SK-N-DZ (cell line): ENCODE measurements at regions not wholly inside any gene's neighbourhood (a gene's known extent, or its start where the extent isn't known, plus 50 kb on each side); places are given as distances from the start of the nearest gene placed in this dataset.
"Not testable (repeated sequence)": the region's sequence is repeated elsewhere in the genome, so short reads cannot be mapped to it uniquely, and the experiment has no call there.

Source experiments
- DNase-seq: peaks from one replicate; pipeline ENCODE4 v3.0.0-alpha.2; 2015; ENCODE audit warnings: low spot score

DNA sequence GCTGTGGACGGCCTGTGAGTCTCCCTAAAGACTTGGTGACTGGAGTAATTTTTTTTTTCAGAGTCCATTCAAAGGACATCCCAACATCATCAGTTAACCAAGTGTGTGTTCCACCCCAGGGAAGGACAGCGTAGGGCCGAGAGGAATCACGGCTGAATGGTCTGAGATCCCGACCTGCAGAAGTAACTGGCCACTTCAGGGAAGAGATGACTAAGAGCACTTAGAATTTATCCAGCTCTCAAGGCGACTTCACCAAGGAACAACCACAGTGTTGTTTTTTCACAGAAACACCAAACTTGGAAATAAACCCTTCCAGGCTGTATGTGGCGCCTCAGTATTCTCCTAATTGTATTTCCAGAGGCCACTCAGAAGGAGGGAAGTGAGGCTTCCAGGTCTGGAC is 231.6 kb downstream of the FNDC1 start:
- DNase-seq, result no peak

DNA sequence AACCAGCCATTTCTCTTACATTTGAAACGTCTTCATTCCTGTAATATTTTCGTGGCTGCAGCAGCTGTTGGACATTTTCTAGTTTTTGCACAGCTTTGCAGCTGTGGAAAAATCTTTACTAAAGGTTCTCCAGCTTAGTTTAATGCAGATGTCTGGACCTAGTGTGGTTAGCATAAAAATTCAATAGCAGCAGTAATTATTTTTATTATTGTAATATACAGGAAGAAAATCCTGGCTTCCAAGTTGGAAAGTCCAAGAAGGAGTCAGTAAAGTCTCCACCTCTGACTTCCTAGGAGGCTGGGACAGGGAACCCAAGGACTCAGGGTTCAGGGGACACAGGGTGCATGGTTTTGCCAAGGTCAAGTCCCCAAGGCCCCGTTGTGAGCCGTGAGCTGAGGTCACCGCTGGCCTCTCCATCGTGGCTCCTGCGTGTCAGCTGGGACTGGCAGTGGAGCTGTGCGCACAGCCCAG is 230.6 kb downstream of the FNDC1 start:
- DNase-seq, result no peak

DNA sequence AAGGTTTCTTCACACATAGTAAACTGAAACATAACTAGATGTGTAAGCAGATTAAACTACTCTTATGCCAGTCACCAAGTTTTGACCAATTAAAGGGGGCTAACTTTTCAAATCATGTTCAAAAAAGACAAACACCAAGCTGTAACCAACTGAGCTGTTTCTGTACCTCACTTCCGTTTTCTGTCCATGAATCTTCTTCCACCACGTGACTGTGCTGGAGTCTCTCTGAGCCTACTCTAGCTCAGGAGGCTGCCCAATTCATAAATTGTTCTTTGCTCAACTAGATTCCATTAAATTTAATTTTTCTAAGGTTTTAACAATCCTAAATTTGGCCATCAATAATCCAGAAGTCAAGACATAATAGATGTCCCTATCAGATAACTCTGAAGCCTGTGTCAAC is 229.4 kb downstream of the FNDC1 start:
- no peak for DNase-seq

DNA sequence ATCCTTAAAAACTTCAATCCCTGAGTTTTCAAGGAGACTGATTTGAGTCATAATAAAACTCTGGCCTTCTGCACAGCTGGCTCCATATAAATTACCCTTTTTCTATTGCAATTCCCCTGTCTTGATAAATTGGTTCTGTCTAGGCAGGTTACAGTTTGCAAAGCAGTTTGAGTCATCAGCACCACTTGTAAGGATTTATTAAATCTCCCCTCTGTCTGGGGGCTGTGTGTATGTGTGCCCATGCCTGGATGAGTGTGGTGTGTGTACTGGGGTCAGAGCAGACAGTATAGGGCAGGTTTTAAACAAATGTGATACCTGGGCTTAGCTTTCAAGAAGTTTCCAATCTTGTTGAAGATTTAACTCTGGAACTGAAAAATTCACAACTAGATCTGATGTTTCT is 228.6 kb downstream of the FNDC1 start:
- DNase-seq, result no peak

DNA sequence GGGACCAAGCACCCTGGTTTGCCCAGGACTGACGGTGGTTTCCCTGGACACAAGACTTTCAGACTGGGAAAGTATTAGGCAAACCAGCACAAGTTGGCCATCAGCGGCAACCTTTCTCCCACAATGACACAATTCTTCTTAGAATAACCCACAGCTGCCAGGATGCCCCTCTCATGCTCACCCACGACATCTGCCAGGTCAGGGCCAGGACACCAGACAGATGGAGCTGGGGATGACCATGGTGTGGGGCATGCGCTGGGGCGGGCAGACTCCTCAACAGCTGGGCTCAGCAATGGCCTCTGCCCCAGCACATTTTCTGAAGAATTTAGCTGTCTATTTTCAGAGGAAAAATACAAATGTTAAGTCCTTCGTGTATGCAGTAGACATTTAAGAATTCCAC is 226.4 kb downstream of the FNDC1 start:
- DNase-seq, result no peak

DNA sequence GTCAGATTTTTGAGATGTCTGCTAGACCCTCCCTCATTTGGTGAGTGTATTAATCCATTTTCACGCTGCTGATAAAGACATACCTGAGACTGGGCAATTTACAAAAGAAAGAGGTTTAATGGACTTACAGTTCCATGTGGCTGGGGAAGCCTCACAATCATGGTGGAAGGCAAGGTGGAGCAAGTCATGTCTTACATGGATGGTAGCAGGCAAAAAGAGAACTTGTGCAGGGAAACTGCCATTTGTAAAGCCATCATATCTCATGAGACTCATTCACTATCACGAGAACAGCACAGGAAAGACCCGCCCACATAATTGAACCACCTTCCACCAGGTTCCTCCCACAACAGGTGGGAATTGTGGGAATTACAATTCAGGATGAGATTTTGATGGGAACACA is 223.5 kb downstream of the FNDC1 start:
- not testable (repeated sequence) for DNase-seq

DNA sequence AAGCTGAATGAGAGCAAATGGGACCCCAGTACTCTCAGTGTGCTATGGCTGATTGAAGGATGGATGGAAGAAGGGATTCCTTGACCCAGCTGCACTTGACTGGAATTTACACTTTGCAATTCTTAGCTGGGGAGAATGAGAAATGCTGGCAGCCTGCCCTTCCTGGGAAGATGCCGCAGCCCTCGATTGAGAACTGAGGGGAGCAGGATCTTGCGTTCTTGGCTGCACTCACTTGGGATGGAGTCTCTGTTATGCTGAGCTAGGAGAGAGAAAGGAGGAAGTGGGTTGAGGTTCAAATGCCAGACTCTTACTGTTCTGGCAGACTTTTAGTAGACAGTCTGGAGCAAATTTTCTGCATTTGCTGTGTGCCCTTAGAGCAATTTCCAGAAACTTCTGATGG is 221.2 kb downstream of the FNDC1 start:
- no peak for DNase-seq

DNA sequence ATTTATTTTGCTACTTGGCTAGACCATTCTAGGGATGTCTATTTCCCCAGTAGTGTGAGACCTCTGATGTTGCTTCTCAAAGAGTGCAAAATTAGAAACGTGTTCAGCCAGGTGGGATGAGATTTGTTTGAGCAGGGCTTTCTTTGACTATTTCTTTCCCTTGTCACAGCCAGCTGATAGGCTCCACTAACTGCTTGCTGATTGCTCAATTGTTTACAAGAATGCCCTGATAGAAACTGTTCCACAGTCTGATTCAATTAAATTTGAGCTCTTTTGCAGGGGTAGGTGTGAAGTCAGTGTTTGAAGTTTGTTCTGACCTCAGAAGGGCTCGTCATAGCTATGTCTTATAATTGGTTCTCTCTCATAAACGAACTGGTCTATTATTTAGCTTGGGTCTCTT is 220.5 kb downstream of the FNDC1 start:
- no peak for DNase-seq

DNA sequence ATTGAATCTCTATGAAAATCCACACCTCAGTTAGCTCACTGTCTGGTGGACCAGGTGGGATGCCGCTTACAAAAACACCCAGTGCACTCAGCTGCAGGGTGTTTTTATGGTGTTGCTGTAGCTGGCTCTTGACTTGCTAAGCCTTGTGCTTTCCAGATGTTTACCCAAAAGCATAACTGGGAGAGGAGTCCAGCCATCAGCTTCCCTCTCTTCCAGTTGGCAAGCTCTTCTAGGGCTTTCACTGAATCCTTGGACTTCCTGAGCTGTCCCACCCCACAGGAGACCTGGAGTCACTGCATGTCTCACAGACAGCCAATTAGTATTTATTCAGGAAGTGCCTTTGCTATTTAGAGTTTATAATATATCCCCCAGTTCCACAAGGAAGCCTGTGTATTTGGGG is 210.9 kb downstream of the FNDC1 start:
- DNase-seq, result no peak

DNA sequence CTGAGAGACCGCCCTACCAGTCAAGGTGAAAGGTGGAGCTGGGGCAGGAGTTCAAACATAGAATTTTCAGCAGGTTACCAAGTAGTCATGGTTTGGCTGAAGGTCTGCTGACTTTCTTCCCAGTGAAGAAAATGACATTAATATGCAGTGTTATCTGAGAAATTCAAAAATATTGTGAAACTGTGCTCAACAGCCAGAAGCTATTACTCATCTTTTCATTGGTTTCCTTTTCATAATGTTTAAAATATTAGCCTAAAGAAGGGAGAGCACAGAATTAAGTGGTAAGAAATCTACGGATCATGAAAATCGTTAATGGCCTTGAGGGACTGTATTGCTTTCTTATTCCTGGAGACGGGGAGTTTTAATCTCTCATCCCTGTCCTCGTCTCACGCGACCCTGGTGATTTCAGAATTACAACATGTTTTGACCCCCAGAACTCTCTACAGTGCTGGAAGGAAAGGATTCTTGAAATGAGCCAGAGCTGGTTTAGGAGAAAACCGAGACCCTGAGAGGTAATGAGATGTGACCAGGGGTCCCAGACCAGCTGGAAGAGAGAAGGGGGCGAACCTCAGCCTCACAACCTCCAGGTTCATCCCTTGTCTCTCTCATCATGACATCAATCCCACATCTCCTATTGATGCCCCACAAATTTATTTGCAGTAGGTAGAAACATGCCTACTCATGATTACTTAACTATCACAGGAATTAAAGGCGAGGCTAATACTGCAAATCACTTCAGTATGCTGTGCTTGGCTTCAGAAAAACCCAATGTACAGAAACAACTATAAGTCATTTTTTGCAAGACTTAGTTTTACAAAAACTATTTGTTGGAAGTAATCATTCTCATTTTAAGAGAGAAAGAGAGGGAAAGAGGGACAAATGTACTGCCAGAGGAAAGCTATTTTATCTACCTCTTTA is 209.5 kb downstream of the FNDC1 start:
- DNase-seq, result no peak

DNA sequence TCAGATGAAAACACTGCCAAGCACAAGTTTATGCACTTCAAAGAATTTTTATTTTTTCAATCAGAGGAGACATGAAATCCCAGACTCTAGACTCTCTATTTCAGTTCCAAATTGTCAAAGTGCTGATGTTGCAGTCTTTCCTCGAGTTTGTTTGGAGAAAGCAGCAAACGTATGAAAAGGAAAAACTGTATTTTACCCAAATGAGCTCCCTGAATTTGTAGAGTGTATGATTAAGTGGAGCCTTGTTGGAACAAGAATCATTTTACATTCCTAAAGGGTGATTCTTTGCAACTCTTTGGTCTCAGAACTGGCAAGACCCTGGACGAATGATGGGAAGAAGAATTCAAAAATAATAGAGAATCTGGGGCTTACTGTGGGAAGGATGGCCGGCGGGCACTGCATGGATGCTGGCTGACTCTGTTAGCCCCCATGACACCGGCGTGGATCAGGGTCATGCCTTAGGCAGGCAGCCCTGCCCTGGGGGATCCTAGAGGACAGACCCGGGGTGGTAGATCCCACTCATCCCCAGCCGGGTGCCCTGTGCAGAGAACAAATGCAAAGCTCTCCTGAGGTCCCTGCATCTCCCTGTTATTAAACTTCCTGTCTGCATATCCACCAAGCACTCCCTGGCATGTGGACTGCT is 207.4 kb downstream of the FNDC1 start:
- DNase-seq, result no peak

DNA sequence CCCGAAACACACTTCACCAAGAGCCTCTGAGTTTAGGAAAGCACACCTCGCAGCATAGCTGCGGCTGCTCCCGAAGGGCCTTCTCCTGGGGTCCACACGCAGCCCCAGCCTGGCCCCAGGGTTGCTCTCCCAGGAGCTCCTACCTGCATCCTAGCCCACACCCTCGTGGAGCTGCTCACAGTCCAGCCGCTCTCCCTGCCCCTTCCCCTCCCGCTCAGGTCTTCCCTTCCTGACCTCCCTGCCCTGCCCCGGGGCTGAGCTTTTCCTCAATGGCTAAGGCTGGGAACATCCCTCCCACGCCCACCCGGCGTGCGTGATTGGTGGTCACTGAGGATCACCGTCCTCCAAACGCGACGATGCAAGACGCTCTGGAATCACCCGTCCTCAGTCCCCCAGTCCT is 205.8 kb downstream of the FNDC1 start:
- no peak for DNase-seq

DNA sequence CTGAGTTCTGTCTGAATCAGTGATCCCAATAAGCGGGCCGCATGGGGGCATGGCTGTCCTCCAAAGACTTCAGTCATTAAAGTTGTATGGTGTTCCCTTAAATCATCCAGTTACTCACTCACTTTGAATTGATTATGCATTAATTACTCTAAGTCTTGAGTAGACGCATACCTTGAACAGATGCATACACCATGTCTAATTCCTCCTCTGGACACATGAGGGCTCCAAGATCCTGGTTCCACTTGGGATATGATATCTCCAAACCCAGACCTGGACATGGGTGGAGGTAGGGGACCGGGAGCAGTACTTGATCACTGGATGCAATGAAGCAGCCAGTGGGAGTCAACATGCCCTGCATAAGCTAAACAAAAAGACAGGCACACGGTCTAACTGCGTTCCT is 204.5 kb downstream of the FNDC1 start:
- no peak for DNase-seq

DNA sequence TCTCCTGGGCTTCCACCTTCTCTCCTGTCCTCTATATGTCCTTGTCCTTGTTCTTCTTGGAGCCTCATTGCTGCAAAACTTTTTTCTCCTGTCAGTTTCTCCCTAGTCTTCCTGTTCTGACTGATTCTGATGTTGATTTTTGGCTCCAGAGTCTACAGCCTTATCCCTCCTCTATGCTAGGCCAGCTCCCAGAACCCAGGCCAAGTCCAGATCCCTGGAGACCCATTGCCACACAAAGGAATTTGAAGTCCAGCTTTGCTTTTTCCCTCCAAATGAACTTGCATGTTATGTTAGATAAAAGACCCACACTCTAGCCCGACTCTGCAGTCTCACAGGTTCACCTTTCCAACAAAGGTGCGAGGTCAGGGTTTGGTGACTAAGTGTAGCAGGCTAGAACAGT is 203.1 kb downstream of the FNDC1 start:
- DNase-seq, result no peak

DNA sequence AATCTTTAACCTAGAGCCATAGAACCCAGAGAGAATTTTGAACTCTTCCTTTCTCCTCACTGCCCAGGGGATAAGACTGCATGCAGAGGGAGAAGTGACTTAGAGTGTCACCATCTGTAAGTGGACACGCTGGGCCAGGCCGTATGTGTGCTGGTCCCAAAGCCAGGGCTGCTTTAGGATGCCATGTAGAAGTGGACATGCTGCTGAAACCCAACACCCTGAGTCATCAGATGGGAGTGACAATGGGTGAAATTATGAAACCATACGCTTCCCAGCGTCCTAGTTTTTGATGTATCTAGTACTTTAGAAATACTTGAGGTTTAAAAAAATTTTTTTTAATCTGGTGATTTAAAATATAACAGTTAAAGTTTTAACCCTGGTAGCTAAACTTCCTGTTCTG is 191.1 kb downstream of the FNDC1 start:
- DNase-seq, result no peak

DNA sequence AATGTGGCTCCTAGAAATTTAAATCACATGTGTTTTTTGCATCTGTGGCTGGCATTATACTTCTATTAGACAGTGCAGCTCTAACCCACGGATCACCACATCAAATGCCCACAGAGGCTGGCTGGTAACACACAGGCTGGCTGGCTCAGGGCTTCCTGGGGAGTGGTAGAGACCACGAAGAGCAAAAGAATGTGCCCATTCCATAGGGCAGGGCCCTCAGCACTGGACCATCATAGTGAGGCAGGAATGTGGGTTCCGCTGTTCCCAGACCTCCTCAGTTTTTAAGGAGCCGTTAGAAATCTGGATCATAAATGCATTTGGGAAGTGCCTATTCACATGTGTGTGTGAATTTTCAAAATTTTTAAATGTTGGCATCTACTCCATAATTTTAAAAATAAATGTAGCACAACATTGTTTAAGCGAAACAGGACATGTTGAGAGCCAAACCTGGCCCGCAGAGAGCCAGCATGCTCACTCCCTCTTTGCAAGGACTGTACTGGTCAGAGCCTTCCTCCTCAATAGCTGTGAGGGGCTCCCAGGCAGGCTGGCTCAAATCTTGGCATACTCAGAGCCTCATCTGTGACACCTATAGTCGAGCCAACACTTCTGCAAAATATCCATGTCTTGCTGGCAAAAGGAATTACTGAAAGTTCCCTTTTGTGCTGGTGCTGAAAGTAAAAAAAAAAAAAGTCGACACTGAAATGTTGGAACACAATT is 190.5 kb downstream of the FNDC1 start:
- no peak for DNase-seq

DNA sequence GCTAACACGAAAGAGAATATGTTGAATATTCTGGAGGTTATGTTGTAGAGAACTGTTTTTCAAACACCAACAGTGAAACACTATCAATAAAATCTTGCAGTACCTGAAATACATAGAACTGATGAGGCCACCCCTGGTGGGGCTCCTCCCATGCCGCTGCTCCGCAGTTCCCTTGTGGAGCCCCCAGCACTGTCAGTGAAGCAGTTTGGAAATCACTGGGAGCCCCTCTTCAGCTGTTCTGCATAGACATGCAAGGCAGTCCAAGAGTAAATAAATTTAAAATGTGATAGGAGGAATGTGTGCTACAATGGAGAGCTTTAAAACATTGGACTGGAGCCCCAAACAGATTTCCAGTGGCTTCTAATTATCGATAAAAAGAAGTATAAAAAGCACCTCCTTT is 189.4 kb downstream of the FNDC1 start:
- no peak for DNase-seq

DNA sequence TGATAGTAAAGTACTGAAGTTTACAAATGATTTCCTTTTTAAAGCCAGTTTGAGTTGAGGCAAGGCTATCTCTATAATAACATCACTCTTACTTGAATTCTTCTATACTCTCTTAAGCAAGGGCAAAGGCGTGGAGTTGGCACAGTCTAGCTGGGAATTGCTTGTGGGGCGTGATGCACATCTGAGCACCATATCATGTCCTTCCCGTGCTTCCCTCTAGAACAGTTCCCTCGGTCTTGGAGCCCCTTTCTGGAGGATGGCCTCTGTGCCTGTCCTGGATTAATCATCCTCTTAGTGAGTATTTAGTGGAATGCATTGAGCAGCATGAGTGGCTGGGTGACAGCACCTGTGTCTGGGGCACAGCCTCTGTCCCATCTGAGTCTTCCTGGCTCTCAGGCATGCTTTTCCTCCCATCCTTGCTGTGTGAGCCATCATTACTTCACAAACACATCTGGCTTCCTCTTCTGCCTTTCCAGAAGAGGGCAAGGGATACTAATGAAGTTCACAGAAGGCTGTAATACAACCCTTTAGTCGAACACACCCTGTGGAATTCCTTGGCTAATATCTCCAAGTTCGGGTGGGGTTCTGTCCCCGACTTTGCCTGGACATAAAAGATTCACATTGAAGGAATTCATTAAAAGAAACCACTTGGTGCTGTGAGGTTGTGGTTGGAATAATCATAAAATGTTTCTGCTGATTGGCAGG is 188.2 kb downstream of the FNDC1 start:
- no peak for DNase-seq

DNA sequence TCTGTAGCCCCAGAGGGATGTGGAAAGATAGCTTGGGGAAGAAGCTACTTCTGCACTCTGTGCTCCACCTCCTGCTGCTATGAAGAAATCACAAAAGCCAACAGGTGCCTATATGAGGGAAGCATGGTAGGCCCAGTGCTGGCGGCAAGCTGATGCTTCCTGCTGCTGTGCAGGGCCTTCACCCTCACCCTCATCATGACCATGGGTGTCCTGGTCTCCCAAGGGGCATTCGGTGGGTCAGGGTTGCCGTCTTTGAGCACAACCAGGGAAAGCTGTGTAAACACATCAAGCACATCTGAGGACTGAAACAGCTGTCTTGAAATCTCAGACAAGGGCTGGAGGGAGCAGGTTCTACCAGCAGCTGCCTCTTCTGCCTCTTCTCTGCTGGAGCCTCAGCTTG is 184.0 kb downstream of the FNDC1 start:
- no peak for DNase-seq

DNA sequence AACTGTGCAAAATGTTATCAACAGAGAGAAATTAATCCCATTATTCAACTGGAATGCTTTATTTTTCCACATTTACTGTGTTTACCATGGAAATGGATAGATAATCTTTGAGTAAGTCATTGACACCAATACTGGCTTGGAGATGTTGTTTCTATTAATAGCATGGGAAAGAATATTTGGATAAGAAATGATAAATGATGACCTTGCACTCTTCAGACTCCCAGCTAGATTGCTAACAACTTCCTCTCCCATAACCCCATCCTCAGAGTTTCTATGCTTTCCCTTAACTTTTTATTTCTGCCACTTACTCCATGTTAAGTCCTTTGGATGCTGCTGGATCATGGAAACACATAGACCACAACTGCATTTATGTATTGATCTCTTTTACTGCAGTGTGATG is 182.5 kb downstream of the FNDC1 start:
- DNase-seq, result no peak

DNA sequence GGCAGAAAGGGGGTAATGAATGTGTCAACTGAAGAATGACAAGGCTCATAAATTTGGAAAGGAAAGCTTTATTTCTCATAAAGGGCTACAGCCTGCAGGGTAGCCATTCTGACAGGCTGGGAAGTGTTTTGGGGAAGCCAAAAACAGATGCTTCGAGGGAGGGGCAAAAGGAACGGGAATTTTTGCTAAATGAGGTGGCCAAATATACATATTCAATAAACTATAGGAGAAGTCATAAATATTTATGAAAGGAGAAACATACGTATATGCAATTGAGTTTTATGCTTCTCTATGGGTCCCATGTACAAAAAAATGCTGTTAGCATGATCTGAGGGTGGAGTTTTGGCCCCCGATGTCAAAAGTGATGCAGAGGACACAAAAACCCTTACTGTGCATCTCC is 180.7 kb downstream of the FNDC1 start:
- no peak for DNase-seq

DNA sequence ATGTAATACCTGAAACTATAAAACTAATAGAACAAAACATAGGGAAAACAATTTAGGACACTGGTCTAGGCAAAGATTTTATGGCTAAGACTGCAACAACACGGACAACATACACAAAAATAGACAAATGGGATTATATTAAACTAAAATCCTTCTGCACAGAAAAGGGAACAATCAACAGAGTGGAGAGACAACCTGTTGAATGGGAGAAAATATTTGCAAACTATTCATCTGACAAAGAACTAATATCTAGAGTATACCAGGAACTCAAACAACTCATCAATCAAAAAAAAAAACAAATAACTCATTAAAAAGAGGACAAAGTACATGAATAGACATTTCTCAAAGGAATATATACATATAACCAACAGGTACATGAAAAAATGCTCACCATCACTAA is 174.5 kb downstream of the FNDC1 start:
- no peak for DNase-seq
